ENCODE measurements at regions not wholly inside any gene's neighbourhood (a gene's known extent, or its start where the extent isn't known, plus 50 kb on each side); places are given as distances from the start of the nearest gene placed in this dataset.

GRCh38 chr6:167711768-167712730, 114.7 kb upstream of the AFDN start:
- peaks cover 94% of the 10 kb centered on the region for H3K27me3 Mint-ChIP-seq

DNA sequence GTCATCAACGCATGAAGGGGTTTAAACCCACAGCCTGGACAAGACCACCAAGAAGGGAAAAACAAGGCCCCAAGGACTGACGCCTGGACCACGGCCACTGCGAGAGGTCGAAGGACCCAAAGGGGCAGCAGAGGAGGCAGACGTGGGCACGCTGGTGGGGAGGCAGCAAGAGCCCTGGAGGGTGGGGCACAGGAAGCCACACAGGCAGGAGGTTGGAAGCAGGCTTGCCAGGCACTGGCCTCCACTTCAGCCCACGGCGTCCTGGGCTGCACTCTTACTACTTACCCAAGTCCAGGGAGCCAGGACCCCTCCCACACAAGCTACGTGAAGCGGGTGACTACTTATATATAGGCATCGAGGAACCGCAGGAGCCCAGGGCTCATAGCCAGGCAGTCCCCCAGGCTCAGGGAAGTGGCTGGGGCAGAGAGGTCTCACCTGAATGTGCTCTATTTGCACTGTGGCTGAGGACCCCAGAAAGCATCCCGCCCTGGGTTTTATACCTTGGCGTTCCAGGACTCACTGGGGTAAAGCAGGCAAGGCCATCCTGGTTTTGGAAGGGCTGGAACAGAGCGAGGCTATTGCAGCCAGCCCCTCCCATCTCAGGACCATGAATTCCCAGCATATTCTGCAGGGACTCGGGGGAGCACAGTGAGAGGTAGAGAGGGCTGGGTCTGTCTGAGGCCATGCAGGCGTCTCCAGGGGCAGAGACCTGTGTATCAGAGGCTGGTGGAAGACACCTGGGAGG, 113.8 kb upstream of the AFDN start:
- Mint-ChIP-seq H3K27me3 (peaks cover 92% of the 10 kb centered on the region), H3K4me3 (no peak overlapping the region), H3K9me3 (no peaks in the 10 kb centered on the region), H3K36me3 (ENCODE audit: low read depth) (no peaks in the 10 kb centered on the region), H3K27ac (no peak overlapping the region), H3K4me1 (ENCODE audit: low read depth) (no peaks in the 10 kb centered on the region)
- DNase-seq = no peak

More at GRCh38 chr6:167711768-167712730, 114.7 kb upstream of the AFDN start:
- H3K4me1 Mint-ChIP-seq (ENCODE audit: low read depth) = peaks cover 3% of the 10 kb centered on the region
- H3K36me3 Mint-ChIP-seq (ENCODE audit: low read depth) = no peaks in the 10 kb centered on the region
- no peaks in the 10 kb centered on the region for H3K9me3 Mint-ChIP-seq
- H3K27ac Mint-ChIP-seq = no peak overlapping the region
- no peak for DNase-seq
- H3K4me3 Mint-ChIP-seq = no peak overlapping the region

DNA sequence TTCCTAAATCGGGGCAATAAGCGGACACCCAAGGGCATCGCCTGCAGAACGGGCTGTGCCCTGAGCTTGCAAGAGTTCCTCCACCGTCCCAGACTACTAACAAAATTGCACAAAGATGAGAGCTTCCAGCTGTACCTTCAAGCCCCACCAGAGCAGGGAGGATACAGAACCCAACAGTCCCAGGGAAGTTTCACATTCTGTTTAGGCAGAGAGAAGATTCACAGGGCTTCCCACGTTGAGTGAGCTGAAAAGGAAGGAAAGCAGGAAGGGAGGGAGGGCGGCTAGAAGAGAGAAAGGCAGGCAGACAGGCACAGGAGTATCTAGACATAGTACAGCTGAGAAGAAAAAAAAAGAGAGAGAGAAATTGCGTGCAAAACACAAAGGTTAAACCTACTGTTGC, 112.6 kb upstream of the AFDN start:
- no peaks in the 10 kb centered on the region for H3K4me1 Mint-ChIP-seq (ENCODE audit: low read depth)
- H3K27me3 Mint-ChIP-seq = peaks cover 87% of the 10 kb centered on the region
- H3K36me3 Mint-ChIP-seq (ENCODE audit: low read depth) = no peaks in the 10 kb centered on the region
- DNase-seq = no peak
- no peaks in the 10 kb centered on the region for H3K9me3 Mint-ChIP-seq
- H3K4me3 Mint-ChIP-seq = no peak overlapping the region
- H3K27ac Mint-ChIP-seq = no peak overlapping the region

DNA sequence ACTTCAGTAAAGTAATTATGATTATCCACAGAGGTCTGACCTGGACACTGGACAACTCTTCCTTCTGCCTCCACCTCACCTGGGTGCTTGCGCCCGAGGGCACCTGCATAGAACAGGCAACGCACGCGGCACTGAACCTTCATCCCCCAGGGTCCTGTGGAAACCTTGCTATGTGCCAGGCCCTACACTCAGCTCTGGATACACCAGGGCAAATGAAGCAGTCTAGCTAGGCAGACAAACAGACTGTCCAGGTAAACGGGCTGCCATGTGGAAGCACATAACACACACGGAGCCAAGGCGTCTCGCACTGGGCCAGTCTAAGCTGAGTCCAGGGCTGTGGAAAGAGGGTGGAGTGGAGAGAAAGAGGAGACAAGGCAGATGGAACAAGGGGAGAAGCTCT, 109.3 kb upstream of the AFDN start:
- no peaks in the 10 kb centered on the region for H3K4me1 Mint-ChIP-seq (ENCODE audit: low read depth)
- H3K27me3 Mint-ChIP-seq = peaks cover 81% of the 10 kb centered on the region
- no peaks in the 10 kb centered on the region for H3K36me3 Mint-ChIP-seq (ENCODE audit: low read depth)
- H3K27ac Mint-ChIP-seq = no peak overlapping the region
- no peaks in the 10 kb centered on the region for H3K9me3 Mint-ChIP-seq
- DNase-seq = no peak
- H3K4me3 Mint-ChIP-seq = no peak overlapping the region

DNA sequence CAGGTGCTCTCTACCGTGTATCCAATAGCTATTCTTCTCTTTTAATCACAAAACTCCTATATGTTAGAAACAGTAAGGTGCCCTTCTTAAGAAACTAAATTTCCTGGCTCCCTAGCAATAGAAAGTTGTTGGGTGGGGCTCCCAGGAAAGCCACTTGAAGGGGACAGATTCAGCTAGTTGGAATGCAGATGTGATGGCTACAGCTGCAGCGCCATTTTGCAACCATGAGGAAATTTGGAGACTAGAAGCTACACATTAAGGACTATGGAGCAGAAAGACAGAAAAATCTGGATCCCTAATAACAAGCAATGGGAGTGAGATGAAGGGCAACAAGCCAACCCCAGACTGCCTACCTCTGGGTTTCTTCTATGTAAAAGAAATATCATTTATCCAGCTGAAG, 108.8 kb upstream of the AFDN start:
- Mint-ChIP-seq H3K9me3 (no peaks in the 10 kb centered on the region), H3K27me3 (peaks cover 79% of the 10 kb centered on the region), H3K27ac (no peak overlapping the region), H3K36me3 (ENCODE audit: low read depth) (no peaks in the 10 kb centered on the region), H3K4me1 (ENCODE audit: low read depth) (no peaks in the 10 kb centered on the region), H3K4me3 (no peak overlapping the region)
- DNase-seq = no peak

DNA sequence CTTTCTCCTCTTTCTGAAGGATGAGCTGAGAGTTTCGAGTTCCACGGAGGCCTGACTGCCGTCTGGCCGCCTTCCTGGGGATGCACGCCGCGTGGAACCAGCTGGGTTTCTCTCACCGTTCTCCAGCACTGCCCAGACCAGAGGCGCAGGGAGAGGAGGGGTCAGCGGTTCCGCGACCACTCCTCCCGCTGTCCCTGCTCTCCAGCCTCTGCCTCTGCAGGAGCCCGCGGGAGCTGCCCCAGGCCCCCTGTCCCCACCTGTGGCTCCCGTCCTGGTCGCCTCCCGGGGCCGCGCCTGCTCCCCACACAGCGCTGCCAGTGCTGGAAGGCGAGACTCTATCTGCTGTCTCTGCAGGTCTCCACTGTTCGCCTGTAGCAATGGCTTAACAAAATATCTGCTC, 106.8 kb upstream of the AFDN start:
- H3K27ac Mint-ChIP-seq = no peak overlapping the region
- H3K36me3 Mint-ChIP-seq (ENCODE audit: low read depth) = no peaks in the 10 kb centered on the region
- H3K4me1 Mint-ChIP-seq (ENCODE audit: low read depth) = no peaks in the 10 kb centered on the region
- H3K4me3 Mint-ChIP-seq = no peak overlapping the region
- no peak for DNase-seq
- H3K27me3 Mint-ChIP-seq = peaks cover 75% of the 10 kb centered on the region
- peaks cover 12% of the 10 kb centered on the region for H3K9me3 Mint-ChIP-seq

DNA sequence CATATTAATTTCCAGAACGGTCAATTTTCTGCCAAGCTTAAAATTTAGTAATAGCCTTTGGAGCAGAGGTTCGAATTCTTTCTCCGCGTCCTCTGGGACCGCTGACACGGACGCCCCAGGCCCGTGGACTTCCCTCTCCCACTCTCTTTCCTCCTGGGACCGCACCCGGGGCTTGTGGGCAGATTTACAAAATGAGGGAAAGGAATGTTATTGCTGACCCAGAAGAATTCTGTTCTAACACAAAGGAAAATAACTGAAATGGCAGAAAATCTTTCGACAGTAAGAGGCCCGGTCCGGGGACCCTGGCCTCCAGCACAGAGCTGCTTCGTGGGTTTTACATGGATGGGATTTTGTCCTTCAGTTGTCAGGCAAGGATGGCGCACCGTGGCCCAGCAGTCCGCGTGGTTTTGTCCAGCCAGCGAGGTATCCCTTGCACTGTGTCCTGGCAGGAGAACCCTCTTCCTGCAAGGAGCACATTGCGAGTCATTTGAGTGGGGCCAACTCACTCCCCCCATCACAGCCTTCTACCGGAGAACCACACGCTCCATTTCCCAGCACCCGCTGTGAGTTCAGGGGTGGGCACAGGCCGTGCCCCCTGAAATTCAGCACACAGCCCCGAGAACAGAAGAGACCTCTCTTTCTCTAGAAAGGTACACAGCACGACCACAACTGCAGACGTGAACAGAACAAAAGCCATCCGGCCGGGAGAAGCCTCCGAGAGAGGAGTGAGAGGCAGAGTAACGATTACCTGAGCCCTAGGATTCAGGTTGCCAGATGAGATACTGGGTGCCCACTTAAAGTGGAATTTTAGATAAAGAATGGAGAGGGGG, 106.0 kb upstream of the AFDN start:
- H3K9me3 Mint-ChIP-seq = peaks cover 12% of the 10 kb centered on the region
- H3K36me3 Mint-ChIP-seq (ENCODE audit: low read depth) = no peaks in the 10 kb centered on the region
- no peak overlapping the region for H3K4me3 Mint-ChIP-seq
- no peak for DNase-seq
- H3K27me3 Mint-ChIP-seq = peaks cover 74% of the 10 kb centered on the region
- no peak overlapping the region for H3K27ac Mint-ChIP-seq
- H3K4me1 Mint-ChIP-seq (ENCODE audit: low read depth) = no peaks in the 10 kb centered on the region

DNA sequence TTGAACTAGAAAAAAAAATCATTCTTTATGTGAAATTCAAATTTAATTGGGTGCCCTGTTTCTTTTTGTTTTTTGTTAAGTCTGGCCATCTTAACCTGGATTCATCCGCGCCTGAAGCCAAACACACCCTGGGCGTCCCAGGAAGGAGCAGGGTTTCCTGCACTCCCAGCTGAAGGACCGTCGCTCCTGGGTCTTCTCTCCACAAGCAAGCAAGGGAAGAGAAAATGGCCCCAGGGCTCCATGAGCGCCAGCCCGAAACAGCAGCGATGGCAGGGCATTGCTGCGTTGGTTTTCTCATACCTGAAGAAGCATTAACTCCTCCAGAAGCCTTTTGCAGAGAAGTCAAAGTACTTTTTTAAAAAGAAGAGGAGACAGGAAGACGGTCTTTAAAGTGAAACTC, 105.4 kb upstream of the AFDN start:
- no peaks in the 10 kb centered on the region for H3K36me3 Mint-ChIP-seq (ENCODE audit: low read depth)
- no peak for DNase-seq
- H3K4me1 Mint-ChIP-seq (ENCODE audit: low read depth) = no peaks in the 10 kb centered on the region
- H3K4me3 Mint-ChIP-seq = no peak overlapping the region
- peaks cover 76% of the 10 kb centered on the region for H3K27me3 Mint-ChIP-seq
- no peak overlapping the region for H3K27ac Mint-ChIP-seq
- H3K9me3 Mint-ChIP-seq = peaks cover 12% of the 10 kb centered on the region

GRCh38 chr6:167722634-167723309, 103.9 kb upstream of the AFDN start:
- Mint-ChIP-seq H3K27ac (no peak overlapping the region), H3K4me3 (no peak overlapping the region), H3K4me1 (ENCODE audit: low read depth) (no peaks in the 10 kb centered on the region), H3K27me3 (peaks cover 69% of the 10 kb centered on the region), H3K9me3 (peaks cover 12% of the 10 kb centered on the region), H3K36me3 (ENCODE audit: low read depth) (no peaks in the 10 kb centered on the region)
- no peak for DNase-seq

GRCh38 chr6:167726043-167726621, 100.6 kb upstream of the AFDN start:
- H3K36me3 Mint-ChIP-seq (ENCODE audit: low read depth) = no peaks in the 10 kb centered on the region
- DNase-seq = no peak
- peaks cover 52% of the 10 kb centered on the region for H3K27me3 Mint-ChIP-seq
- H3K4me3 Mint-ChIP-seq = no peak overlapping the region
- H3K4me1 Mint-ChIP-seq (ENCODE audit: low read depth) = no peaks in the 10 kb centered on the region
- no peak overlapping the region for H3K27ac Mint-ChIP-seq
- H3K9me3 Mint-ChIP-seq = peaks cover 12% of the 10 kb centered on the region

GRCh38 chr6:167730441-167730840, 96.3 kb upstream of the AFDN start:
- peaks cover 19% of the 10 kb centered on the region for H3K27me3 Mint-ChIP-seq
- H3K9me3 Mint-ChIP-seq = peaks cover 2% of the 10 kb centered on the region
- H3K4me1 Mint-ChIP-seq (ENCODE audit: low read depth) = no peaks in the 10 kb centered on the region
- H3K36me3 Mint-ChIP-seq (ENCODE audit: low read depth) = no peaks in the 10 kb centered on the region
- H3K4me3 Mint-ChIP-seq = no peak overlapping the region
- no peak overlapping the region for H3K27ac Mint-ChIP-seq
- DNase-seq = no peak

GRCh38 chr6:167731216-167731615, 95.5 kb upstream of the AFDN start:
- DNase-seq = no peak
- Mint-ChIP-seq H3K36me3 (ENCODE audit: low read depth) (no peaks in the 10 kb centered on the region), H3K4me1 (ENCODE audit: low read depth) (no peaks in the 10 kb centered on the region), H3K9me3 (peaks cover 2% of the 10 kb centered on the region), H3K27me3 (peaks cover 14% of the 10 kb centered on the region), H3K4me3 (no peak overlapping the region), H3K27ac (no peak overlapping the region)

- Mint-ChIP-seq H3K4me3 (no peak overlapping the region), H3K27me3 (peaks cover 15% of the 10 kb centered on the region), H3K27ac (no peak overlapping the region), H3K36me3 (ENCODE audit: low read depth) (no peaks in the 10 kb centered on the region), H3K4me1 (ENCODE audit: low read depth) (no peaks in the 10 kb centered on the region), H3K9me3 (peaks cover 2% of the 10 kb centered on the region)
- no peak for DNase-seq
Observed at GRCh38 chr6:167731731-167732422, 94.8 kb upstream of the AFDN start.
